ENCODE measurements at regions not wholly inside any gene's neighbourhood (a gene's known extent, or its start where the extent isn't known, plus 50 kb on each side); places are given as distances from the start of the nearest gene placed in this dataset.
"Not testable (repeated sequence)": the region's sequence is repeated elsewhere in the genome, so short reads cannot be mapped to it uniquely, and the experiment has no call there.

GRCh38 chr3:124364317-124365020 lies 365.8 kb upstream of the UMPS start:
- H3K4me1 Mint-ChIP-seq = no peaks in the 10 kb centered on the region
- POLR2A ChIA-PET = no interaction called here

DNA sequence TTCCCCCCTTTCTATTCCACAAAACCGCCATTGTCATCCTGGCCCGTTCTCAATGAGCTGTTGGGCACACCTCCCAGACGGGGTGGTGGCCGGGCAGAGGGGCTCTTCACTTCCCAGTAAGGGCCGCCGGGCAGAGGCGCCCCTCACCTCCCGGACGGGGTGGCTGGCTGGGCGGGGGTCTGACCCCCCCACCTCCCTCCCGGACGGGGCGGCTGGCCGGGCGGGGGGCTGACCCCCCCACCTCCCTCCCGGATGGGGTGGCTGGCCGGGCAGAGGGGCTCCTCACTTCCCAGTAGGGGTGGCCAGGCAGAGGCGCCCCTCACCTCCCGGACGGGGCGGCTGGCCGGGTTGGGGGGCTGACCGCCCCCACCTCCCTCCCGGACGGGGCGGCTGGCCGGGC lies 363.6 kb upstream of the UMPS start:
- H3K4me1 Mint-ChIP-seq, DNase-seq, H3K4me3 Mint-ChIP-seq, H3K27ac Mint-ChIP-seq, H3K27me3 Mint-ChIP-seq, H3K36me3 Mint-ChIP-seq, ATAC-seq, POLR2A ChIA-PET: not testable (repeated sequence)
- H3K9me3 Mint-ChIP-seq = peaks cover 0 to 15% (median 3%) of the 10 kb centered on the region in 9 donors

More at GRCh38 chr3:124364317-124365020, 365.8 kb upstream of the UMPS start:
- no peaks in the 10 kb centered on the region for H3K36me3 Mint-ChIP-seq
- no peak for DNase-seq
- H3K9me3 Mint-ChIP-seq = peaks cover 0 to 12% (median under 1%) of the 10 kb centered on the region in 9 donors
- no peak overlapping the region for H3K27ac Mint-ChIP-seq
- ATAC-seq = no peak
- H3K4me3 Mint-ChIP-seq = no peak overlapping the region
- peaks cover 2 to 13% (median 7%) of the 10 kb centered on the region in 5 donors for H3K27me3 Mint-ChIP-seq

GRCh38 chr3:124372775-124373174 lies 357.5 kb upstream of the UMPS start:
- Mint-ChIP-seq H3K27ac (no peak overlapping the region), H3K27me3 (peaks cover 0 to 4% (median 3%) of the 10 kb centered on the region in 5 donors), H3K4me3 (no peak overlapping the region), H3K36me3 (no peaks in the 10 kb centered on the region), H3K4me1 (no peaks in the 10 kb centered on the region), H3K9me3 (peaks cover 0 to 10% (median 3%) of the 10 kb centered on the region in 9 donors)
- DNase-seq (no peak), ATAC-seq (no peak)
- POLR2A ChIA-PET = no interaction called here

DNA sequence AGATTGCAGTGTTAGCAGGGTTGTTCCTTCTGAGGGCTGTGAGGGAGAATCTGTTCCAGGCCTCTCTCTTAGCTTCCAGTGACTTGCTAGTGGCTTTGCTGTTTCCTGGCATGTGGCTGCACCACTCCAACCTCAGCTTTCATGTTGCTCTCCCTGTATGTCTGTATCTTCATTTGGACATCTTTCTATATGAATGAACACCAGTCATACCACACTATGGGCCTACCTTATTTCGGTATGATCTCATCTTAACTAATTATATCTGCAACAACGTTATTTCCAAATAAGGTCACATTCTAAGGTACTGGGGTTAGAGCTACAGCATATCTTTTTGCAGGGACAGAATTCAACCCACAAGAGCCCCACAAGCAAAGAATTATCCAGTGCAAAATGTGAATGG lies 356.7 kb upstream of the UMPS start:
- no peak for ATAC-seq
- POLR2A ChIA-PET = no interaction called here
- Mint-ChIP-seq H3K4me1 (no peaks in the 10 kb centered on the region), H3K27me3 (peaks cover 0 to 4% (median 4%) of the 10 kb centered on the region in 5 donors), H3K9me3 (peaks cover 0 to 10% (median 3%) of the 10 kb centered on the region in 9 donors), H3K27ac (no peak overlapping the region), H3K36me3 (no peaks in the 10 kb centered on the region), H3K4me3 (no peak overlapping the region)
- DNase-seq = no peak

DNA sequence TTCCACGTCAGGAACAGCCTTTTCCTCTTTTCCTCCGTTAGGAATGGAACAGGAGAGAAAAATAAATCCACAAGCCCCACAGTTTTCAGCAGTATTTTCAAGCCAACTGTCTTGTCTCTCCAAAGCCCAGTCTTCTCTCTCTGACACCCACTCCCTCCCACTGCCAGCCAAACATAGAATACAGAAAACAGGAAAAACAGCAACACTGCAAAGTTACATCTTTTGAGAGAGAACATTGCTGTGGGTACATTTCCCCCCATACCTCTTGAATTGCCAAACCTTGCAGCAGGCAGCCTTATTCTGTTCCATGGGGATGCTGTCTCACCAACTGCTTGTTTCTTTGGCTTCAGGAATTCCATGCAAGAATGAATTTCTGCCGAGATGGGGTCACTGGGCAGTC lies 355.7 kb upstream of the UMPS start:
- ATAC-seq = no peak

GRCh38 chr3:124381575-124382333 lies 348.5 kb upstream of the UMPS start:
- Mint-ChIP-seq H3K27ac (no peak overlapping the region), H3K36me3 (no peaks in the 10 kb centered on the region), H3K4me1 (no peaks in the 10 kb centered on the region), H3K27me3 (peaks cover 5 to 43% (median 23%) of the 10 kb centered on the region in 5 donors), H3K4me3 (no peak overlapping the region), H3K9me3 (peaks cover 0 to 1% (median 0%) of the 10 kb centered on the region in 9 donors)
- DNase-seq = no peak
- POLR2A ChIA-PET = no interaction called here
- no peak for ATAC-seq

More for the DNA sequence above, 355.7 kb upstream of the UMPS start:
- Mint-ChIP-seq H3K36me3 (no peaks in the 10 kb centered on the region), H3K27me3 (peaks cover 0 to 7% (median 4%) of the 10 kb centered on the region in 5 donors), H3K9me3 (peaks cover 0 to 8% (median 2%) of the 10 kb centered on the region in 9 donors), H3K4me3 (no peak overlapping the region), H3K27ac (no peak overlapping the region), H3K4me1 (no peaks in the 10 kb centered on the region)
- POLR2A ChIA-PET = no interaction called here
- no peak for DNase-seq

DNA sequence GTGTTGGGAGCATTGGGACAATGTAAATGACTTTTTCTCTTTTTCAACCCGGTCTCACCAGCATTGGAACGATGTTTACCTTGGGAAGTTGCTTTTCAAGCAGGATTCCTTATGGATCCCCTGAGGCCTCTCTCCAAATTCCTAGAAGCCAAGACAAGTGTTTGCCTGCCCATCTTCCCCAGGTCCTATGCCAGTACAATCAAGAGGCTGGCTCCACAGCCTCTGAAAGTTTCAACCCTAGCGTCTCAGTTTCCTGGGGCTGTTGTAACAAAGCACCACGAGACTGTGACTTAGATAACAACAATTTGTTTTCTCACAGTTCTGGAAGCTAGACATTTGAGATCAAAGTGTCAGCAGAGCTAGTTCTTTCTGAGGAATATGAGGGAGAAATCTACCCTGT lies 347.2 kb upstream of the UMPS start:
- ATAC-seq = no peak
- Mint-ChIP-seq H3K4me3 (no peak overlapping the region), H3K36me3 (no peaks in the 10 kb centered on the region), H3K4me1 (no peaks in the 10 kb centered on the region), H3K27me3 (peaks cover 8 to 43% (median 26%) of the 10 kb centered on the region in 5 donors), H3K9me3 (peaks cover 0 to 1% (median 0%) of the 10 kb centered on the region in 9 donors), H3K27ac (no peak overlapping the region)
- POLR2A ChIA-PET = no interaction called here
- no peak for DNase-seq

GRCh38 chr3:124383846-124384466 lies 346.3 kb upstream of the UMPS start:
- no peak overlapping the region for H3K4me3 Mint-ChIP-seq
- peaks cover 0 to 1% (median 0%) of the 10 kb centered on the region in 9 donors for H3K9me3 Mint-ChIP-seq
- POLR2A ChIA-PET = no interaction called here
- ATAC-seq (no peak), DNase-seq (no peak)
- H3K27me3 Mint-ChIP-seq = peaks cover 9 to 52% (median 34%) of the 10 kb centered on the region in 5 donors
- no peaks in the 10 kb centered on the region for H3K36me3 Mint-ChIP-seq
- H3K4me1 Mint-ChIP-seq = no peaks in the 10 kb centered on the region
- no peak overlapping the region for H3K27ac Mint-ChIP-seq

DNA sequence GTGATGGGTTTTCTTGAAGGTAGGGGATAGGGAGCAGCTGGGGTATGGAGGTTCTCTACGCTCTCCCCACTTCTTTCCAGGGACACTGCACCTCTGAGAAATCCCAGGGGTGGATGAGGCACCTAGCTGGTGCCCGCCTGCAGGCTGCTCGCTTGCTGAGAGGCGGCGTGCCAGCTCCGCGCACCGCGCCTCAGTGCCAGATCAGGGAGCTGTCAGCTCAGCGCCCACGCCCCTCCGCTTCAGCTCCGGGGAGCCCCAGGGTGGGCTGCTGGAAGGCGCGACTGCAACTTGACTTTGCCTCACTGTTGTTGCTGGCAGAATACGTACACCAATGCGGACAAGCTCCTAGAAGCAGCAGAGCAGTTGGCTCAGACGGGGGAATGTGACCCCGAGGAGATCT lies 345.7 kb upstream of the UMPS start:
- Mint-ChIP-seq H3K4me1 (no peaks in the 10 kb centered on the region), H3K27ac (no peak overlapping the region), H3K27me3 (peaks cover 10 to 58% (median 36%) of the 10 kb centered on the region in 5 donors), H3K4me3 (no peak overlapping the region), H3K36me3 (no peaks in the 10 kb centered on the region), H3K9me3 (peaks cover 0 to 1% (median 0%) of the 10 kb centered on the region in 9 donors)
- no peak for DNase-seq
- ATAC-seq = no peak
- POLR2A ChIA-PET = no interaction called here

- DNase-seq (no peak), ATAC-seq (no peak)
- H3K4me1 Mint-ChIP-seq = no peaks in the 10 kb centered on the region
- H3K4me3 Mint-ChIP-seq = no peak overlapping the region
- peaks cover 9 to 57% (median 27%) of the 10 kb centered on the region in 5 donors for H3K27me3 Mint-ChIP-seq
- POLR2A ChIA-PET = no interaction called here
- H3K36me3 Mint-ChIP-seq = no peaks in the 10 kb centered on the region
- no peak overlapping the region for H3K27ac Mint-ChIP-seq
- peaks cover 0 to 2% (median 0%) of the 10 kb centered on the region in 9 donors for H3K9me3 Mint-ChIP-seq
These were observed 344.3 kb upstream of the UMPS start for GRCh38 chr3:124385996-124386395.

GRCh38 chr3:124386996-124387595 lies 343.2 kb upstream of the UMPS start:
- no peak for ATAC-seq
- POLR2A ChIA-PET = no interaction called here
- Mint-ChIP-seq H3K27me3 (peaks cover 8 to 54% (median 25%) of the 10 kb centered on the region in 5 donors), H3K36me3 (no peaks in the 10 kb centered on the region), H3K4me1 (no peaks in the 10 kb centered on the region), H3K4me3 (no peak overlapping the region), H3K27ac (no peak overlapping the region), H3K9me3 (peaks cover 0 to 2% (median 0%) of the 10 kb centered on the region in 9 donors)
- DNase-seq = no peak

DNA sequence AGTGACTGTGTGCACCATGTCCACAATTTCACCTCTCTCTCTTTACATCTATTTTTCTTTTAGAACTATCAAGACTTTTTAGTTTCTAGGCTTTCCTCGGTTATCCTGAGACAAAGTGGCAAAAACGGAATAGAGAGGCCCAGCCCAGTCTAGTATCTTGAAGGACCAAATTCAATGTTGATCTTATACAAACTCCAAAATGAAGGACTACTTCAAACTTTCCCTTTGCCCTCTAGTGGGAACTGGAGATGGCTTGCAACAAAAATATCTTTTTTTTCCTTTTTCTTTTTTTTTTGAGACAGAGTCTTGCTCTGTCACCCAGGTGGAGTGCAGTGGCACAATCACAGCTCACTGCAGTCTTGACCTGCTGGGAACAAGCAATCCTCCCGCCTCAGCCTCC lies 338.5 kb upstream of the UMPS start:
- POLR2A ChIA-PET = no interaction called here
- H3K36me3 Mint-ChIP-seq = no peaks in the 10 kb centered on the region
- no peaks in the 10 kb centered on the region for H3K4me1 Mint-ChIP-seq
- DNase-seq (no peak), ATAC-seq (no peak)
- H3K27ac Mint-ChIP-seq = no peak overlapping the region
- peaks cover 0 to 2% (median 0%) of the 10 kb centered on the region in 9 donors for H3K9me3 Mint-ChIP-seq
- no peak overlapping the region for H3K4me3 Mint-ChIP-seq
- H3K27me3 Mint-ChIP-seq = peaks cover 9 to 44% (median 30%) of the 10 kb centered on the region in 5 donors

- ATAC-seq = no peak
- H3K36me3 Mint-ChIP-seq = no peaks in the 10 kb centered on the region
- no peak for DNase-seq
- H3K4me1 Mint-ChIP-seq = no peaks in the 10 kb centered on the region
- peaks cover 5 to 46% (median 23%) of the 10 kb centered on the region in 5 donors for H3K27me3 Mint-ChIP-seq
- no peak overlapping the region for H3K4me3 Mint-ChIP-seq
- POLR2A ChIA-PET = no interaction called here
- H3K9me3 Mint-ChIP-seq = peaks cover 0 to 2% (median 0%) of the 10 kb centered on the region in 9 donors
- no peak overlapping the region for H3K27ac Mint-ChIP-seq
These were observed 336.9 kb upstream of the UMPS start for GRCh38 chr3:124393340-124393739.

All from naive thymus-derived CD8-positive, alpha-beta T cell (primary cell).